ES-I3 (cell line): ENCODE measurements at regions not wholly inside any gene's neighbourhood (a gene's known extent, or its start where the extent isn't known, plus 50 kb on each side); places are given as distances from the start of the nearest gene placed in this dataset.
"Not testable (repeated sequence)": the region's sequence is repeated elsewhere in the genome, so short reads cannot be mapped to it uniquely, and the experiment has no call there.

Experiments used
- H3K36me3 ChIP-seq: 2 replicates; pipeline ENCODE4 v1.6.1; 2013; ENCODE audit warnings: mild to moderate bottlenecking, low read length, control low read depth, moderate library complexity; ENCODE audit not compliant: insufficient read depth
- H3K4me1 ChIP-seq: 2 replicates; pipeline ENCODE4 v1.6.1; 2013; ENCODE audit warnings: mild to moderate bottlenecking, control low read depth, low read length; ENCODE audit not compliant: insufficient read depth
- H3K9ac ChIP-seq: 2 replicates; pipeline ENCODE4 v1.6.1; 2013; ENCODE audit warnings: low read depth, mild to moderate bottlenecking, low read length, moderate library complexity
- H3K9me3 ChIP-seq: 2 replicates; pipeline ENCODE4 v1.6.1; 2013; ENCODE audit warnings: mild to moderate bottlenecking, low read length, moderate library complexity; ENCODE audit not compliant: control insufficient read depth, insufficient read depth

DNA sequence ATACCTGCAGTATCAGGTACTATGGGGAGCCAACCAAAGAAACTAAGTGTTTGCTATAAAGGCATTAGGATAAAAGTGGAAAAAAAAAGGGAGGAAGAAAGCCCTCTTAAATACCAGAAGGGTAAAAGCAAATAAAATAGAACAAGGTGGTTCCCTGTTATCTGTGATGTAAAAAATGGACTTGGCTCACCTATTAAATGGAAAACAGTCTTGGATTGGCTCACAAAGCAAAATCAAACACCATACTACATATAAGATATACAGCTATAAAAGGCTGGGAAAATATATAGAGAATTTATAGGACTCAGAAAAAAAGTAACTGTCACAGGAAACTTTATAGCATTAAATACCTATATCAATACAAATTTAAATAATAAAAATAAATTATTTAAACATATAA lies 73.5 kb upstream of the FBXO28 start:
- not testable (repeated sequence) for H3K4me1 ChIP-seq, H3K9ac ChIP-seq, H3K9me3 ChIP-seq, H3K36me3 ChIP-seq

- not testable (repeated sequence) for H3K9me3 ChIP-seq, H3K9ac ChIP-seq, H3K4me1 ChIP-seq, H3K36me3 ChIP-seq
Observed at GRCh38 chr1:224040006-224040405, 73.9 kb upstream of the FBXO28 start.

- H3K4me1 ChIP-seq, H3K9ac ChIP-seq, H3K36me3 ChIP-seq, H3K9me3 ChIP-seq: not testable (repeated sequence)
Observed at GRCh38 chr1:224038832-224039231, 75.1 kb upstream of the FBXO28 start.

GRCh38 chr1:224037362-224037761 lies 76.5 kb upstream of the FBXO28 start:
- not testable (repeated sequence) for H3K9me3 ChIP-seq

DNA sequence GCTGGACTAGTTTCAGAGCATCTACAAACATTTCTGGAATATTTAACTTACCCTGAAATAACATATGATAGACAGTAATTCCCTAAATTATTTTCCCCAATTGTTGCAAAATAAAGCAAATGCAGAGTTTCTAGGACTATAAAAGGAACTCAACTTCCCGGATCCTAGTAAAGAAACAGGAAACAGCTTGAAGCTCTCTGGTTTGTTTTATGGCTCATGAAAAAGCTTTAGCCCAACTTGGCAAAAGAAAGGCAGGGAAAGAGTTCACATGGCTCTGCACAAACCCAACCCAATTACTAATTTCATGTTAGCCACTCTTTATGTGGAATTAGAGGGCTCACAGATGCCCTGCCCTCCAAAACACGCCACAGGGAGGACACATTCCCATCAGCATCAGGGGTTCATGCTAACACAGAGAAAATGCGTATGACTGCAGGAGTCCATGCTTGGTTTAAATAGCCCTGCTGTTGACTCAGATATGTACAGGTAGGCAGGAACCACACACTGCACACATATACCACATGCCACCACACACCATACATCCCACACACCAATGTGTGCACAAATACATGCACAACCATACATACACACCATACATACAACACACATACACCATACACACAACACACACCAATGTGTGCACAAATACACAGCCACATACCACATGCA lies 81.2 kb upstream of the FBXO28 start:
- H3K36me3 ChIP-seq, H3K9ac ChIP-seq, H3K9me3 ChIP-seq, H3K4me1 ChIP-seq: not testable (repeated sequence)

More at GRCh38 chr1:224037362-224037761, 76.5 kb upstream of the FBXO28 start:
- not testable (repeated sequence) for H3K9ac ChIP-seq, H3K36me3 ChIP-seq, H3K4me1 ChIP-seq

DNA sequence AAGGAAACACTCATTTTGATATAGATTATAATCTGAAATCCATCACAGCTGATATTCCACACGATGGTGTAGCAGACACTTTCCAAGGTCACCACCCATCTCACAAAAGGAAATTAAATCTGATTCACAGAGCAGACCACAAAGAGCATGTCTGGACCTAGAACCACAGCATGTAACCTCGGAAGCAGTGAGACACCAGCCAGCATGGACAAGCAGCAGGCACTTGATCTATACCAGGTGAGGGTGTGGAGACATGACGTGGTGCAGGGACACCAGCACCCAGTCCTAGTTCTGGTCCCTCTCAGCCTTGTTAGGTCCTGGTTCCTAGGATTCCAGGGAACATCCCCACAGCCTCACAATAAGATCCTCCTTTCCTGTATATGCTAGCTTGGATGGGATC lies 81.9 kb upstream of the FBXO28 start:
- not testable (repeated sequence) for H3K4me1 ChIP-seq, H3K9ac ChIP-seq, H3K36me3 ChIP-seq, H3K9me3 ChIP-seq

DNA sequence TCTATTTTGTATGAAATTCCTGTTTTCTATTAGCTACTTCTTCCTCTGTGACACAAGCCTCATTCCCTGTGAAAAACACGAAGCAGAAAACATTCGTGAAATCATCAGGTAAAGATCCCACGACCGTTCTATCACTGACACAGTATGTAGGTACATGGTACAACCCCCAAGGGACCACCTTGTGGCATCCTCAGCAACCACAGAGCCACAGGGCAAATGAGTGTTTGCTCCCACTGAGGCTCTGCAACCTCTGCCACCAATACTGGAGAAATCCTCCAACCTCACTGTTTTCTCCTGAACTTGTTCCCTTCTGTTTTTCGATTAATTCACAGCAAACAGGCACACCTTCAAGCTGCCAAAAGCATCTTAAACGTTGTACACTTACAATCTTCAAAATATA lies 83.7 kb upstream of the FBXO28 start:
- not testable (repeated sequence) for H3K36me3 ChIP-seq, H3K9me3 ChIP-seq, H3K9ac ChIP-seq, H3K4me1 ChIP-seq

- not testable (repeated sequence) for H3K9ac ChIP-seq, H3K36me3 ChIP-seq, H3K4me1 ChIP-seq, H3K9me3 ChIP-seq
Observed at GRCh38 chr1:224029286-224030025, 84.5 kb upstream of the FBXO28 start.

DNA sequence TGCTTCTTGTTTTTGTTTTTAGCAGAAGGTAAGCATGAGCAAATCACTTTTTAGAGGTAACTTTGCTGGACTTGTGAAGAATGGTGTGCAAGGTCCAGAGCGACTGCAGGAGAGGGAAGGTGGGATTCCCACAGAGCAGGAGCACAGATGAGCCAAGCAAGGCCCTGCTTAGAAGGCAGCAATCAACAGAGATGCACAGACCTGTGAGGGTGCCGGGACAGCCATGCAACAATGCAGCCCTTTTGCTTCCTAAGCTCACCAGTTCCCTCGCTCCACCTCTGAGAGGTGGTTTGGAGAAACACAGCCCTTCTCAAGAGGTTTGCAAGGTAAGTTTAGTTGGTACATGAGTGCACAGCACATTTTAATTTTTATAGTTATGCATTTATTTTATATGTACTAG lies 85.1 kb upstream of the FBXO28 start:
- not testable (repeated sequence) for H3K36me3 ChIP-seq, H3K9me3 ChIP-seq, H3K4me1 ChIP-seq, H3K9ac ChIP-seq

- not testable (repeated sequence) for H3K4me1 ChIP-seq, H3K36me3 ChIP-seq, H3K9me3 ChIP-seq, H3K9ac ChIP-seq
Observed at GRCh38 chr1:224023122-224023521, 90.8 kb upstream of the FBXO28 start.

- not testable (repeated sequence) for H3K4me1 ChIP-seq
Observed at GRCh38 chr1:224022249-224022970, 91.5 kb upstream of the FBXO28 start.

DNA sequence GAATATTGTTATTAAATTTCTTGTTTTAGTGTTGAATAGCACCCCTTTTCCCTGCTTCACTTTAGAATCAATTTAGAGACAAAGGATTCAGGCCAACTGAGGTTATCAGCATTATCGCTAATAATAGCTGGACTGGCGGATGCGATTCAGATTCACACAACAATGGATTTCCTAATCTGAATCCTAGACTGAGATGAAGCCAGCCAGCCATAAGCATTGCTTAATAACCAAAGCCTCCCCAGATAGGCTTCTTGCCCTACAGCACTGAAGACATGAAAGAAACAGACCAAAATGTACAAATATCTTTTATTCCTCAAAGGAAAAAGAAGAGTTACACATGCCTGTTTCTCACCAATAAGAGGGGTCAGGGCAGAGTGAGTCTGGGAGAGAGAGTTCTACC lies 94.0 kb upstream of the FBXO28 start:
- H3K36me3 ChIP-seq, H3K9ac ChIP-seq, H3K4me1 ChIP-seq, H3K9me3 ChIP-seq: not testable (repeated sequence)

More at GRCh38 chr1:224022249-224022970, 91.5 kb upstream of the FBXO28 start:
- not testable (repeated sequence) for H3K36me3 ChIP-seq, H3K9ac ChIP-seq, H3K9me3 ChIP-seq

DNA sequence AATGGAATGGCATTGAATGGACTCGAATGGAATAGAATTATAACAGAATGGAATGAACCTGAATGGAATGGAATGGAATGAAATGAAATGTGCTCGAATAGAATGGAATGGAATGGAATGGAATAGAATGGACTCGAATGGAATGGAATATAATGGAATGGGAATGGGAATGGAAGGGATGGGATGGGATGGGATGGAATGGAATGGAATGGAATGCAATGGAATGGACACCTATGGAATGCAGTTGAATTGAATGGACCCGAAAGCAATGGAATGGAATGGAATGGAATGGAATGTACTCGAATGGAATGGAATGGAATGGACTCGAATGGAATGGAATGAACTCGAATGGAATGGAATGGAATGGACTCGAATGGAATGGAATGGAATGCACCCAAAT lies 98.1 kb upstream of the FBXO28 start:
- H3K36me3 ChIP-seq, H3K4me1 ChIP-seq, H3K9ac ChIP-seq: not testable (repeated sequence)
- peaks cover 14% of the 10 kb centered on the region for H3K9me3 ChIP-seq

GRCh38 chr1:224014330-224014649 lies 99.6 kb upstream of the FBXO28 start:
- Histone ChIP-seq H3K36me3 (no peaks in the 10 kb centered on the region), H3K4me1 (no peaks in the 10 kb centered on the region), H3K9me3 (peaks cover 14% of the 10 kb centered on the region), H3K9ac (no peak overlapping the region)

- H3K9me3 ChIP-seq, result peaks cover 16% of the 10 kb centered on the region
- not testable (repeated sequence) for H3K4me1 ChIP-seq, H3K36me3 ChIP-seq, H3K9ac ChIP-seq
Observed at GRCh38 chr1:224013626-224014329, 100.1 kb upstream of the FBXO28 start.
